ENCODE measurements at regions not wholly inside any gene's neighbourhood (a gene's known extent, or its start where the extent isn't known, plus 50 kb on each side); places are given as distances from the start of the nearest gene placed in this dataset.

DNA sequence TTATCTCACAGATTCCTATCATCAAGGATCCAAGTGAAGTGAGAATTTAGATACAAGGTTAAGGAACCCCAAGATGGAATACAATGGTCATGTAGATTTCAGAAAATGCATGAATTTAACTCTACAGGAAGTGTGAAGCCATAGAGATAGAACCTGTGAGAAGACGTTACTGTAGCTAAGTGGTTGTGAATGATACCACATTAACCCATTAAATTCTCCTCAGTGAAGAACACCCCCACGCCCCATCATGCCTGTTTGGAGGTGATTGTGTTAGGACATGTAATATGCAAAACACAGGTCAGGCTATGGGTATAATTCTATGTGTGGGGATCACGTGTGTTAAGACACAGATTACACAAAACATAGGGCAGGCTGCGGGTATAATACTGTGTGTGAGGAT is 1166.7 kb downstream of the EFNB2 start:
- Histone ChIP-seq H3K27me3 (ENCODE audit: control insufficient read depth, insufficient read depth, low read length) (no peaks in the 10 kb centered on the region), H3K36me3 (ENCODE audit: control insufficient read depth, insufficient read depth, low read length) (no peaks in the 10 kb centered on the region), H3K4me3 (ENCODE audit: low read depth, low read length) (no peak overlapping the region)
- FAIRE-seq (no peak), DNase-seq (ENCODE audit: low read depth) (no peak)
- TF ChIP-seq, protein P1, sequence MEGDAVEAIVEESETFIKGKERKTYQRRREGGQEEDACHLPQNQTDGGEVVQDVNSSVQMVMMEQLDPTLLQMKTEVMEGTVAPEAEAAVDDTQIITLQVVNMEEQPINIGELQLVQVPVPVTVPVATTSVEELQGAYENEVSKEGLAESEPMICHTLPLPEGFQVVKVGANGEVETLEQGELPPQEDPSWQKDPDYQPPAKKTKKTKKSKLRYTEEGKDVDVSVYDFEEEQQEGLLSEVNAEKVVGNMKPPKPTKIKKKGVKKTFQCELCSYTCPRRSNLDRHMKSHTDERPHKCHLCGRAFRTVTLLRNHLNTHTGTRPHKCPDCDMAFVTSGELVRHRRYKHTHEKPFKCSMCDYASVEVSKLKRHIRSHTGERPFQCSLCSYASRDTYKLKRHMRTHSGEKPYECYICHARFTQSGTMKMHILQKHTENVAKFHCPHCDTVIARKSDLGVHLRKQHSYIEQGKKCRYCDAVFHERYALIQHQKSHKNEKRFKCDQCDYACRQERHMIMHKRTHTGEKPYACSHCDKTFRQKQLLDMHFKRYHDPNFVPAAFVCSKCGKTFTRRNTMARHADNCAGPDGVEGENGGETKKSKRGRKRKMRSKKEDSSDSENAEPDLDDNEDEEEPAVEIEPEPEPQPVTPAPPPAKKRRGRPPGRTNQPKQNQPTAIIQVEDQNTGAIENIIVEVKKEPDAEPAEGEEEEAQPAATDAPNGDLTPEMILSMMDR (IDR thresholded peaks at IDR 0.05; ENCODE audit: insufficient read depth, low read length, severe bottlenecking), result no peak

DNA sequence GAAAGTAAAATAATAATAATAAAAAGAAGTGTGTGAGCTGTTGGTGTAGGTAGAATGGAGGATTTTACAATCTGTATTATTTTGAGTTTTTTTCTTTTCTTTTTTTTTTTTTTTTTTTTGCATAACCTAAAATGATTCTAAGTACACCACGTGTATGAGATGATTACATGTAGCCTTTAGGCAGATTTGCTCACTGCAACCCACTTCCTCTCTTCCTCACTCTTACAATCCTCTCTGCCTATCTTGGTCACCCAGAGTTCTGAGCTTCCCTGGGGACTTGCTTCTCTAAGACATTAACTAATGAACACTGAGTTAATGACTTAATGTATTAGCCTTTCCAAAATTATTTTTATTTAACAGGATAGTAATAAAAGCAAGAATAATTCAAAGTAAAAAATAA is 1169.6 kb downstream of the EFNB2 start:
- Histone ChIP-seq H3K27me3 (ENCODE audit: control insufficient read depth, insufficient read depth, low read length) (no peaks in the 10 kb centered on the region), H3K36me3 (ENCODE audit: control insufficient read depth, insufficient read depth, low read length) (no peaks in the 10 kb centered on the region), H3K4me3 (ENCODE audit: low read depth, low read length) (no peak overlapping the region)
- no peak for FAIRE-seq
- peak; percentile 37 for DNase-seq (ENCODE audit: low read depth)
- TF ChIP-seq, protein P1 (IDR thresholded peaks at IDR 0.05; ENCODE audit: insufficient read depth, low read length, severe bottlenecking), result no peak

DNA sequence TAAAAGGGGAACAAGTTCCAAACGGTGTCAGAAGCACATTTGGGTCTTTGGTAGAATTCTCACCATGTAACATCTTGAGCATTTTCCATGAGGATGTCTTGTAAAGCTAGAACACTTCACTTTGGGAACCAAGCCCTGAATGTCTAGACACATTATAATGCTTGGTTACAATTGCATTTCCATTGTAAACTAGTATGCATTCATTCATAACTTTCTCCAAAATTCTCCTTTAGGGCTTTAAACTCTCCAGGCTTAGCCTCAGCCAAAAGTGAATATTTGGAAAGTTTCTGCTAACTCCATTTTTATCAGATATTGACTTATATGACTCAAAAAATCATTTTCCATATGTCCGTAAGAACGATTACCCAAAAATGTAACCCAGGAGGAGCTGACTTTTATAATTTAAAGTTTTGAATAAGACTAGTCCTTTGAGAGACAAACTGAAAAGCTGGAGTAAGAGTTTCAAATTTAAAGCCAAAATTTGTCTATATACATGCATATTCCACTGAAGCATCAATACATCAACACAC is 1170.4 kb downstream of the EFNB2 start:
- no peak for DNase-seq (ENCODE audit: low read depth)
- TF ChIP-seq, protein P1 (IDR thresholded peaks at IDR 0.05; ENCODE audit: insufficient read depth, low read length, severe bottlenecking), result no peak
- Histone ChIP-seq H3K27me3 (ENCODE audit: control insufficient read depth, insufficient read depth, low read length) (no peaks in the 10 kb centered on the region), H3K4me3 (ENCODE audit: low read depth, low read length) (no peak overlapping the region), H3K36me3 (ENCODE audit: control insufficient read depth, insufficient read depth, low read length) (no peaks in the 10 kb centered on the region)
- FAIRE-seq, result no peak

DNA sequence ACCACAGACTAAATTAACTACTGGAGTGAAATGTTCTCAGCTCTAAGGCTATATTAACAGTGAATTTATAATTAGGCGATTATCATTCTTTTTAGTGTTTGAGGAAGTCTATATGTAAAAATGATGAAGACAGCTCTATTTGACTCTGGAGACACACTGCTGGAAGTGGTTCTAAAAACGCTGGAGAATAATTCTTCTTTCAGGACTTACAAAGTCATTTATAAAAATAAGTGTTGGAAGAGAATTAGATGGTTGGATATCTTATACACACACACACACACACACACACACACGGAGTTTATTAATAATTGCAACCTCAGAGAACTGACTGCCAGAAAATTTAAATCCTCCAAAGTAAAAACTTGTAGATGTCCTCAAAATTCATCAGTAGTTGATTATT is 1171.3 kb downstream of the EFNB2 start:
- FAIRE-seq (no peak), DNase-seq (ENCODE audit: low read depth) (no peak)
- no peaks in the 10 kb centered on the region for H3K36me3 ChIP-seq (ENCODE audit: control insufficient read depth, insufficient read depth, low read length)
- TF ChIP-seq, protein P1 (IDR thresholded peaks at IDR 0.05; ENCODE audit: insufficient read depth, low read length, severe bottlenecking), result no peak
- H3K27me3 ChIP-seq (ENCODE audit: control insufficient read depth, insufficient read depth, low read length), result no peaks in the 10 kb centered on the region
- no peak overlapping the region for H3K4me3 ChIP-seq (ENCODE audit: low read depth, low read length)

DNA sequence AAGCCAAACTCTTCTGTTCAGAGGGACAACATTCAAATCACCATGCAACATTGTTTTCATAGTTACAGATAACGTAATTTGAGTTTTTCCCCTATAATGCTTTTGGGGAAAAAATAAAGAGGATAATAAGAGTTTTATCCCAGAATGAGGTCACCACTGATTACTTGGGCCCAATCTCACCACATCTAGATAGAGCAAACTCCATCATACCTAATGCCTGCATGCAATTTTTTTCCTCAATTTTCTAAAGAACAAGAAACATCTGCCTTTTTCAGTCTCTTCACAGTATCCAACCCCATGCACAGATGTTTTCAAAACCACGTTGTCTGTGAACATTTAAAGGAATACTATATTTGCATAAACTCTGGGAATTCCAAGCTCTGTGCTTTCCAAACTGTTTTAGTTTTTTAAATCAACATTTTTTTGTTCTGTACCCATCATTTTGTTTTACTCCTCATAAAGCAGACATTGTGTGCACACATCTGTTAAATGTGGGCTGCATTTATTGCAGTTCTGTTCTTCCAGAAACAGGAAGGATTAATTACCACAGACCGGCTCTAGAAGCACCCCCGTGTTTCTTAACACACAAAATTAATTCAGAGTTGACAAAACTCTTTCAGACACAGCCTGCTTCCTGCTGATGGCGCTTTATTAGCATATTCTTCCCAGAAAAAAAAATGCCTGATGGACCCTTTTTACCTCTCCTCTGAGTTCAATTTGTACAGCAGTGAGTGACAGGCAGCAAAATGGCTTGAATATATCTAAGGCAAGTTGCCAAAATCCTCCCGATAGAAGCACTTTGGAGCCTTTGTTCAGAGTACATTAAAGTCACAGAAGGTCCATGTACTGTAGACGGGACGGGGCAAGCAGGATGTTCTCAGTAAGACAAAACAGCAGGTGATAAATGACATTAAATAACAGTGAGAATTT is 1171.9 kb downstream of the EFNB2 start:
- TF ChIP-seq, protein P1 (IDR thresholded peaks at IDR 0.05; ENCODE audit: insufficient read depth, low read length, severe bottlenecking), result no peak
- DNase-seq (ENCODE audit: low read depth) (no peak), FAIRE-seq (peak; percentile 32)
- no peaks in the 10 kb centered on the region for H3K27me3 ChIP-seq (ENCODE audit: control insufficient read depth, insufficient read depth, low read length)
- no peaks in the 10 kb centered on the region for H3K36me3 ChIP-seq (ENCODE audit: control insufficient read depth, insufficient read depth, low read length)
- H3K4me3 ChIP-seq (ENCODE audit: low read depth, low read length), result no peak overlapping the region
